Ectodermal cell (in vitro differentiated cells): ENCODE measurements at regions not wholly inside any gene's neighbourhood (a gene's known extent, or its start where the extent isn't known, plus 50 kb on each side); places are given as distances from the start of the nearest gene placed in this dataset.
A peak's percentile ranks its signal among the peaks of the same experiment; 100 is the strongest.

Experiments
- H3K27ac ChIP-seq: 2 replicates; pipeline ENCODE4 v1.7.0; 2013; ENCODE audit warnings: mild to moderate bottlenecking, low read depth, low read length; ENCODE audit not compliant: insufficient read depth, poor library complexity, severe bottlenecking
- H3K27me3 ChIP-seq: 2 replicates; pipeline ENCODE4 v1.7.0; 2013; ENCODE audit warnings: mild to moderate bottlenecking, low read length; ENCODE audit not compliant: insufficient read depth, control insufficient read depth, poor library complexity, severe bottlenecking
- H3K36me3 ChIP-seq: one replicate; pipeline ENCODE4 v1.7.0; 2013; ENCODE audit warnings: low read length; ENCODE audit not compliant: control insufficient read depth, insufficient read depth
- H3K4me1 ChIP-seq: one replicate; pipeline ENCODE4 v1.7.0; 2013; ENCODE audit warnings: low read length; ENCODE audit not compliant: control insufficient read depth, insufficient read depth
- H3K4me3 ChIP-seq: 2 replicates; pipeline ENCODE4 v1.7.0; 2013; ENCODE audit warnings: low read depth, low read length, control low read depth; ENCODE audit not compliant: insufficient read depth
- H3K9me3 ChIP-seq: 2 replicates; pipeline ENCODE4 v1.7.0; 2013; ENCODE audit warnings: mild to moderate bottlenecking, low read length, moderate library complexity; ENCODE audit not compliant: control insufficient read depth
- WGBS, 2 experiments: methylation state at CpG; one replicate each; pipeline ENCODE4 v1.1.7; 2013; ENCODE audit warnings: missing lambda C conversion rate in 2 of 2; 5-methylcytosine and 5-hydroxymethylcytosine counted together

- Histone ChIP-seq H3K9me3 (no peaks in the 10 kb centered on the region), H3K27ac (no peak overlapping the region)
These were observed 521.9 kb upstream of the GOLIM4 start for GRCh38 chr3:168617658-168618057.

DNA sequence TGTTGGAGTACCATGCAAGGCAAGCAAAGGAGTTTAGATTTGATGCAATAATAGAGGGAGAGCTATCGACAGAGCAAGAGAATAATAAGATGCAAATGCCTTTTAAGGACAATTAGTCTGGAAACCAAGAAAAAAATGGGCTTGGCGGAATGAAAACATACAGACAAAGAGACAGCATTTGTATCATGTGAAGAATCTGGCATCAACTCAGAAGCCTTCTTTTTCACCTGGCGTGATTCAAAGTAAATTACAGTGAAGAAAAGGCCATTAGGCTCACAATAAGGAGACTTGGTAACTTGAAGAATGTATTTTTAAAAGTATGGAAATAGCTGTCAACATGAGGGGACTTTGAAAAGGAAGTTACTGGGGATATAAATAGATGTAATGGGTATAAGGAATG, 521.2 kb upstream of the GOLIM4 start:
- WGBS, 2 experiments = 55 to 56% methylated on average over 3 of the region's 3 CpGs
- H3K36me3 ChIP-seq = no peaks in the 10 kb centered on the region
- H3K9me3 ChIP-seq = no peaks in the 10 kb centered on the region
- H3K4me3 ChIP-seq = no peak overlapping the region
- H3K4me1 ChIP-seq = peaks cover 25% of the 10 kb centered on the region
- no peaks in the 10 kb centered on the region for H3K27me3 ChIP-seq
- peak overlapping the region; percentile 9 for H3K27ac ChIP-seq

More at GRCh38 chr3:168617658-168618057, 521.9 kb upstream of the GOLIM4 start:
- no peaks in the 10 kb centered on the region for H3K27me3 ChIP-seq
- peaks cover 25% of the 10 kb centered on the region for H3K4me1 ChIP-seq
- no peaks in the 10 kb centered on the region for H3K36me3 ChIP-seq
- no peak overlapping the region for H3K4me3 ChIP-seq

GRCh38 chr3:168615493-168616020, 519.8 kb upstream of the GOLIM4 start:
- no peak overlapping the region for H3K4me3 ChIP-seq
- 41 to 79% methylated on average over 1 to 2 of the region's 2 CpGs for WGBS, 2 experiments
- H3K27ac ChIP-seq = peak overlapping the region; percentile 32
- no peaks in the 10 kb centered on the region for H3K9me3 ChIP-seq
- H3K4me1 ChIP-seq = peaks cover 25% of the 10 kb centered on the region
- H3K27me3 ChIP-seq = no peaks in the 10 kb centered on the region
- H3K36me3 ChIP-seq = no peaks in the 10 kb centered on the region

DNA sequence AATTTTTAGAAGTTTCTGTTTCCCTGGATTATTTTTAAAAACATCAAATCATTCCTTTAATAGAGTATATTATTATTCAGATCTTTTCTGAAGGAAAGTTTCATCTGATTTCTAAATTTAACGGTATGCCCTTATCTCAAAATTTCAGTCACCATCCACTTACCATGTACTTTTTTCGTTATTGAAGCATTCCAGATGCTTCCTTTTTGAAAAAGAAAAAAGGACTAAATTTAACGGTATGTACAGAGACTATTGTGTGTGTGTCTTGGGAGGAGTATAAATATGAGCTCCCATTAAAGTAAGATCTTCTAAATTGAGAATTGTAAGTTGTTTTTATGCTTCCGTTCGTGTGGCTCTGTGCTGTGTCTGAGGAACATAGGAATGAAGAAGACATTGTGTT, 517.4 kb upstream of the GOLIM4 start:
- 93 to 98% methylated on average over 5 of the region's 5 CpGs for WGBS, 2 experiments
- peaks cover 25% of the 10 kb centered on the region for H3K4me1 ChIP-seq
- no peaks in the 10 kb centered on the region for H3K27me3 ChIP-seq
- no peak overlapping the region for H3K4me3 ChIP-seq
- H3K9me3 ChIP-seq = no peaks in the 10 kb centered on the region
- no peaks in the 10 kb centered on the region for H3K36me3 ChIP-seq
- H3K27ac ChIP-seq = no peak overlapping the region

- Histone ChIP-seq H3K27ac (no peak overlapping the region), H3K36me3 (no peaks in the 10 kb centered on the region), H3K4me1 (peaks cover 21% of the 10 kb centered on the region), H3K9me3 (no peaks in the 10 kb centered on the region), H3K27me3 (no peaks in the 10 kb centered on the region), H3K4me3 (no peak overlapping the region)
- WGBS, 2 experiments = 96 to 97% methylated on average over 5 of the region's 5 CpGs
These were observed 516.9 kb upstream of the GOLIM4 start for GRCh38 chr3:168612671-168613070.

DNA sequence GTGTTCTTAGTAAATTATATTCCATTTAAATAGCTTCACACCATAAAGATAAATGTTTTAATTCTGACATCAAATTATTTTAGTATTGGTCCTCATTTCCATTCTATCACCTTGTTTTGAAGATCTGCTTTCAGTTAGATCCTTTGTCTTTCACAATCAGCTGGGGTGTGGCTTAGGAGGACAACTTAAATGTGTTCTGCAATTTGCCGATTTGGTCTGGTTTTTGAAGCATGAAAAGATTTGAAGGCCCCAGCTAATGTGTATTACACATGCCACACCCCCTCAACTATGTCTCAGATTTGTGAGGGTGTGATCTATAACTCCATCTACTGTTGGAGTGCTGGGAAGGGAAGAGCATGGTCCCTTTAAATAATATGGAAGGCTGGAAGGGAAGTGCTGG, 516.1 kb upstream of the GOLIM4 start:
- Histone ChIP-seq H3K4me3 (no peak overlapping the region), H3K27me3 (no peaks in the 10 kb centered on the region), H3K36me3 (no peaks in the 10 kb centered on the region), H3K4me1 (peaks cover 14% of the 10 kb centered on the region), H3K9me3 (no peaks in the 10 kb centered on the region), H3K27ac (no peak overlapping the region)
- WGBS, 2 experiments = 85 to 88% methylated on average over 1 of the region's 1 CpG

DNA sequence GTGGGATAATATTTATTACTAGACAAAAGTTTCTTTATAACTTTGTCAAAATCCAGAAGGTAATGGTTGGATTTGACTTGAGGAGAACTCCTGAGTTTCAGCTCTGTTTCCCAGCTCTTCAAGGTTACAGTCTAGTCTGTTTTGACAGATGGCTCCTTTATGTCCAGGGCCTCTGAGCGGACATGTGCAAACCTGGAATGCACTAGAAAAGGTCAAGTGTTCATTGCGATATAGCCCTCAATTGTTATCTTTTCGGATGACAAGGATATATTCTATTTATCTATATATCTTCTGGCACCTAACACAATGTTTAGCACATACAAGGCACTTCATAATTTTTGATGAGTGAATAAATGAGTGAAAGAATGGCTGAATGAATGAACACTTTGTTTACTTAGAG, 513.2 kb upstream of the GOLIM4 start:
- 94 to 100% methylated on average over 3 of the region's 3 CpGs for WGBS, 2 experiments
- H3K36me3 ChIP-seq = no peaks in the 10 kb centered on the region

GRCh38 chr3:168604767-168605166, 509.0 kb upstream of the GOLIM4 start:
- H3K4me1 ChIP-seq = no peaks in the 10 kb centered on the region
- H3K27me3 ChIP-seq = no peaks in the 10 kb centered on the region
- no peaks in the 10 kb centered on the region for H3K36me3 ChIP-seq
- no peaks in the 10 kb centered on the region for H3K9me3 ChIP-seq
- H3K27ac ChIP-seq = no peak overlapping the region
- WGBS, 2 experiments = 92% methylated on average over 2 to 3 of the region's 3 CpGs
- no peak overlapping the region for H3K4me3 ChIP-seq

More for the DNA sequence above, 513.2 kb upstream of the GOLIM4 start:
- Histone ChIP-seq H3K4me1 (no peaks in the 10 kb centered on the region), H3K4me3 (no peak overlapping the region), H3K27me3 (no peaks in the 10 kb centered on the region), H3K9me3 (no peaks in the 10 kb centered on the region), H3K27ac (no peak overlapping the region)

- H3K36me3 ChIP-seq = no peaks in the 10 kb centered on the region
- no peaks in the 10 kb centered on the region for H3K9me3 ChIP-seq
- no peaks in the 10 kb centered on the region for H3K27me3 ChIP-seq
- H3K27ac ChIP-seq = no peak overlapping the region
- WGBS, 2 experiments = 94% methylated on average over 2 of the region's 2 CpGs; no CpG with 5 or more reads in 1 of the 2 experiments
- no peak overlapping the region for H3K4me3 ChIP-seq
- H3K4me1 ChIP-seq = no peaks in the 10 kb centered on the region
These were observed 502.5 kb upstream of the GOLIM4 start for GRCh38 chr3:168598250-168598649.

GRCh38 chr3:168596175-168596823, 500.6 kb upstream of the GOLIM4 start:
- no peaks in the 10 kb centered on the region for H3K27me3 ChIP-seq
- no peaks in the 10 kb centered on the region for H3K36me3 ChIP-seq
- no peak overlapping the region for H3K27ac ChIP-seq
- H3K4me1 ChIP-seq = no peaks in the 10 kb centered on the region
- no peak overlapping the region for H3K4me3 ChIP-seq
- no peaks in the 10 kb centered on the region for H3K9me3 ChIP-seq
- 100% methylated on average over 1 of the region's 1 CpG; no CpG with 5 or more reads in 1 of the 2 experiments for WGBS, 2 experiments
